GM12891 (cell line): ENCODE measurements at regions not wholly inside any gene's neighbourhood (a gene's known extent, or its start where the extent isn't known, plus 50 kb on each side); places are given as distances from the start of the nearest gene placed in this dataset.

ENCODE experiments used
- POLR2A ChIP-seq: IDR thresholded peaks from 2 replicates; pipeline ENCODE4 v1.6.1; 2011; ENCODE audit warnings: low read depth, low read length, control low read depth
- TAF1 ChIP-seq: IDR thresholded peaks from 2 replicates; pipeline ENCODE4 v1.6.1; 2011; ENCODE audit warnings: low read depth, low read length, control low read depth

DNA sequence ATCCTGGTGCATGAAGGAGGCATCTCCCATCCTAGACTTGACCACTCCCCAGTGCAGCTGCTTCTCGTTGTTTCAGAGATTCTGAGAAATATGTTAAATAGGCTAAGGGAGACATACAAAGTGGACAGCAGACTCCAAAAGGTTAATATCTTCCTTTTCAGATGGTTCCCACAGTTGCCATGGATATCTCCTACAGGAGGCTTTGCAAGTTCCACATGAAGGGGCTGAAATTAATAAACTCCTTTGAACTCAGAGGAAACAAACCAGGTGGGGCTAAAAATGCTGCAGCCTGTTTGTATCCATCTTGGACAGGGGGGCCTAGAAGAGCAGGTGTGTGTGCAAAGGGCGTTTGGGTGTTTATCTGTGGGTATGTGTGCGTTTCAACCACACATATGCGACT lies 257.4 kb upstream of the XYLT1 start:
- TF ChIP-seq POLR2A (no peak), TAF1 (no peak)
